ENCODE measurements at regions not wholly inside any gene's neighbourhood (a gene's known extent, or its start where the extent isn't known, plus 50 kb on each side); places are given as distances from the start of the nearest gene placed in this dataset.

GRCh38 chr11:70547821-70548670 lies 149.7 kb downstream of the CTTN start:
- TF ChIP-seq ZNF384 (IDR thresholded peaks at IDR 0.05) (no peak), ELF4 (IDR thresholded peaks at IDR 0.05) (no peak), BHLHE40 (IDR thresholded peaks at IDR 0.05; ENCODE audit: borderline replicate concordance) (no peak), SUZ12 (IDR thresholded peaks at IDR 0.05) (no peak)

Measured in HEK293T (cell line).